Dermis microvascular lymphatic vessel endothelial cell (primary cell): ENCODE measurements at regions not wholly inside any gene's neighbourhood (a gene's known extent, or its start where the extent isn't known, plus 50 kb on each side); places are given as distances from the start of the nearest gene placed in this dataset.
"Not testable (repeated sequence)": the region's sequence is repeated elsewhere in the genome, so short reads cannot be mapped to it uniquely, and the experiment has no call there.

Source experiments
- DNase-seq, 2 donors: peaks; one replicate each; pipeline versions ENCODE4 v3.0.0 to v3.0.0-alpha.2; 2010; ENCODE audit warnings: low read depth in 2 of 2

GRCh38 chr7:3094701-3095445, 51.2 kb upstream of the CARD11 start:
- DNase-seq, result no peak

- no peak for DNase-seq
Measured at GRCh38 chr7:3097734-3098133, 54.1 kb upstream of the CARD11 start.

- no peak for DNase-seq
Measured at GRCh38 chr7:3102159-3102558, 58.5 kb upstream of the CARD11 start.

- no peak for DNase-seq
Measured at GRCh38 chr7:3103614-3104398, 60.1 kb upstream of the CARD11 start.

- DNase-seq, result no peak
Measured at GRCh38 chr7:3105856-3106255, 62.2 kb upstream of the CARD11 start.

- no peak for DNase-seq
Measured at GRCh38 chr7:3106361-3106826, 62.7 kb upstream of the CARD11 start.

- DNase-seq, result no peak
Measured at GRCh38 chr7:3107228-3107763, 63.6 kb upstream of the CARD11 start.

GRCh38 chr7:3107889-3108570, 64.4 kb upstream of the CARD11 start:
- DNase-seq, result no peak

GRCh38 chr7:3109311-3109915, 65.7 kb upstream of the CARD11 start:
- no peak for DNase-seq

- DNase-seq, result no peak
Measured at GRCh38 chr7:3112479-3113134, 68.9 kb upstream of the CARD11 start.

- DNase-seq, result no peak
Measured at GRCh38 chr7:3114917-3115316, 71.2 kb upstream of the CARD11 start.

- no peak for DNase-seq
Measured at GRCh38 chr7:3117081-3117480, 73.4 kb upstream of the CARD11 start.

- no peak for DNase-seq
Measured at GRCh38 chr7:3117488-3118231, 74.0 kb upstream of the CARD11 start.

- DNase-seq, result not testable (repeated sequence)
Measured at GRCh38 chr7:3119352-3119927, 75.8 kb upstream of the CARD11 start.

GRCh38 chr7:3119963-3120362, 76.3 kb upstream of the CARD11 start:
- no peak for DNase-seq

- DNase-seq, result no peak
Measured at GRCh38 chr7:3120513-3120912, 76.8 kb upstream of the CARD11 start.

- no peak for DNase-seq
Measured at GRCh38 chr7:3128857-3129490, 85.3 kb upstream of the CARD11 start.

GRCh38 chr7:3133811-3134385, 90.2 kb upstream of the CARD11 start:
- no peak for DNase-seq

- no peak for DNase-seq
Measured at GRCh38 chr7:3134745-3135144, 91.1 kb upstream of the CARD11 start.
